22Rv1 (cell line): ENCODE measurements at regions not wholly inside any gene's neighbourhood (a gene's known extent, or its start where the extent isn't known, plus 50 kb on each side); places are given as distances from the start of the nearest gene placed in this dataset.

ENCODE experiments used
- CTCF ChIP-seq: fragments of 450-650 bp; IDR thresholded peaks from 2 replicates; pipeline ENCODE4 v1.5.1; 2017; ENCODE audit warnings: mild to moderate bottlenecking
- ZFX ChIP-seq: fragments of 450-650 bp; IDR thresholded peaks from 2 replicates; pipeline ENCODE4 v1.6.1; 2017; ENCODE audit warnings: antibody characterized with exemption, borderline replicate concordance

- TF ChIP-seq CTCF: no peak
- no peak for TF ChIP-seq ZFX
Observed at GRCh38 chr12:97713270-97713669, 250.7 kb downstream of the RMST start.
